Karpas-422 (cell line): ENCODE measurements at regions not wholly inside any gene's neighbourhood (a gene's known extent, or its start where the extent isn't known, plus 50 kb on each side); places are given as distances from the start of the nearest gene placed in this dataset.

Experiments
- DNase-seq: peaks from one replicate; pipeline ENCODE4 v3.0.0-alpha.2; 2015
- H2AFZ ChIP-seq: fragments of 200-600 bp; sonication (generic); 2 replicates; pipeline ENCODE4 v1.6.1; 2014; ENCODE audit warnings: antibody characterized with exemption, low read length, mixed read lengths
- H3K27ac ChIP-seq: fragments of 200-600 bp; sonication (generic); 2 replicates; pipeline ENCODE4 v1.5.1; 2014; ENCODE audit warnings: mild to moderate bottlenecking, low read length, moderate library complexity
- H3K27me3 ChIP-seq: fragments of 200-600 bp; sonication (generic); 2 replicates; pipeline ENCODE4 v1.6.1; 2014; ENCODE audit warnings: low read length, mixed read lengths
- H3K36me3 ChIP-seq: fragments of 200-600 bp; sonication (generic); 2 replicates; pipeline ENCODE4 v1.6.1; 2014; ENCODE audit warnings: low read length, mixed read lengths; ENCODE audit not compliant: insufficient read depth
- H3K4me1 ChIP-seq: fragments of 200-600 bp; sonication (generic); 2 replicates; pipeline ENCODE4 v1.6.1; 2014; ENCODE audit warnings: mild to moderate bottlenecking, low read length, mixed read lengths
- H3K4me2 ChIP-seq: fragments of 200-600 bp; sonication (generic); 2 replicates; pipeline ENCODE4 v1.6.1; 2014; ENCODE audit warnings: low read length, low read depth, mild to moderate bottlenecking; ENCODE audit not compliant: poor library complexity, severe bottlenecking
- H3K4me3 ChIP-seq: fragments of 200-600 bp; sonication (generic); 2 replicates; pipeline ENCODE4 v1.5.1; 2014; ENCODE audit warnings: mild to moderate bottlenecking, antibody characterized with exemption, low read length, mixed read lengths
- H3K79me2 ChIP-seq: fragments of 200-600 bp; sonication (generic); 2 replicates; pipeline ENCODE4 v1.6.1; 2014; ENCODE audit warnings: mild to moderate bottlenecking, low read length, mixed read lengths
- H3K9ac ChIP-seq: fragments of 200-600 bp; sonication (generic); 2 replicates; pipeline ENCODE4 v1.6.0; 2014; ENCODE audit warnings: low read length
- H3K9me2 ChIP-seq: fragments of 200-600 bp; sonication (generic), shearing (Covaris generic); replicated peaks from 2 replicates; pipeline ENCODE4 v1.6.0; 2014; ENCODE audit warnings: mild to moderate bottlenecking, low read length, moderate library complexity; ENCODE audit not compliant: insufficient read depth
- H3K9me3 ChIP-seq: fragments of 300-700, 200-600 bp; sonication (generic); 2 replicates; pipeline ENCODE4 v1.6.1; 2014; ENCODE audit warnings: low read length, mixed read lengths
- H4K20me1 ChIP-seq: fragments of 200-600 bp; sonication (generic); 2 replicates; pipeline ENCODE4 v1.6.1; 2014; ENCODE audit warnings: mild to moderate bottlenecking, antibody characterized with exemption, low read length, low read depth; ENCODE audit not compliant: insufficient read depth

GRCh38 chr13:50518781-50519201 lies 324.7 kb downstream of the DLEU7 start:
- DNase-seq = no peak

GRCh38 chr13:50519866-50520265 lies 323.6 kb downstream of the DLEU7 start:
- no peaks in the 10 kb centered on the region for H3K27me3 ChIP-seq
- H3K4me3 ChIP-seq = no peak overlapping the region
- DNase-seq = no peak
- peaks cover 93% of the 10 kb centered on the region for H3K4me1 ChIP-seq
- no peak overlapping the region for H3K9ac ChIP-seq
- no peaks in the 10 kb centered on the region for H3K9me2 ChIP-seq
- H3K4me2 ChIP-seq = no peak overlapping the region
- H2AFZ ChIP-seq = no peak overlapping the region
- H3K79me2 ChIP-seq = no peaks in the 10 kb centered on the region
- peak overlapping the region; percentile 90 for H3K27ac ChIP-seq
- no peaks in the 10 kb centered on the region for H3K9me3 ChIP-seq
- no peaks in the 10 kb centered on the region for H4K20me1 ChIP-seq
- H3K36me3 ChIP-seq = no peaks in the 10 kb centered on the region

More at GRCh38 chr13:50518781-50519201, 324.7 kb downstream of the DLEU7 start:
- Histone ChIP-seq H3K79me2 (no peaks in the 10 kb centered on the region), H3K4me3 (no peak overlapping the region), H3K9me3 (no peaks in the 10 kb centered on the region), H3K27ac (peak overlapping the region; percentile 98), H4K20me1 (no peaks in the 10 kb centered on the region), H3K36me3 (no peaks in the 10 kb centered on the region), H3K4me2 (no peak overlapping the region), H2AFZ (no peak overlapping the region), H3K4me1 (peaks cover 93% of the 10 kb centered on the region), H3K27me3 (no peaks in the 10 kb centered on the region), H3K9me2 (no peaks in the 10 kb centered on the region), H3K9ac (0 out of 2 replicates have a peak overlapping the region, but pooled peaks have one; percentile 9)

- peaks cover 89% of the 10 kb centered on the region for H3K4me1 ChIP-seq
- no peaks in the 10 kb centered on the region for H4K20me1 ChIP-seq
- no peaks in the 10 kb centered on the region for H3K9me2 ChIP-seq
- H3K27ac ChIP-seq = peak overlapping the region; percentile 90
- no peaks in the 10 kb centered on the region for H3K27me3 ChIP-seq
- no peak overlapping the region for H3K4me3 ChIP-seq
- H3K4me2 ChIP-seq = peak overlapping the region; percentile 49
- no peak for DNase-seq
- peak overlapping the region; percentile 48 for H3K9ac ChIP-seq
- H2AFZ ChIP-seq = 0 out of 2 replicates have a peak overlapping the region, but pooled peaks have one; percentile 13
- no peaks in the 10 kb centered on the region for H3K79me2 ChIP-seq
- no peaks in the 10 kb centered on the region for H3K9me3 ChIP-seq
- no peaks in the 10 kb centered on the region for H3K36me3 ChIP-seq
These were observed 322.3 kb downstream of the DLEU7 start for GRCh38 chr13:50521006-50521830.

GRCh38 chr13:50521831-50522149 lies 321.7 kb downstream of the DLEU7 start:
- no peaks in the 10 kb centered on the region for H3K27me3 ChIP-seq
- H3K9ac ChIP-seq = peak overlapping the region; percentile 48
- peak overlapping the region; percentile 90 for H3K27ac ChIP-seq
- no peaks in the 10 kb centered on the region for H4K20me1 ChIP-seq
- no peaks in the 10 kb centered on the region for H3K36me3 ChIP-seq
- H3K9me3 ChIP-seq = no peaks in the 10 kb centered on the region
- H3K4me3 ChIP-seq = no peak overlapping the region
- H3K79me2 ChIP-seq = no peaks in the 10 kb centered on the region
- H2AFZ ChIP-seq = no peak overlapping the region
- H3K9me2 ChIP-seq = no peaks in the 10 kb centered on the region
- H3K4me2 ChIP-seq = peak overlapping the region; percentile 49
- peaks cover 89% of the 10 kb centered on the region for H3K4me1 ChIP-seq
- peak; percentile 72 for DNase-seq

GRCh38 chr13:50522506-50522905 lies 321.0 kb downstream of the DLEU7 start:
- H3K9me3 ChIP-seq = no peaks in the 10 kb centered on the region
- no peaks in the 10 kb centered on the region for H4K20me1 ChIP-seq
- H3K36me3 ChIP-seq = no peaks in the 10 kb centered on the region
- peak overlapping the region; percentile 49 for H3K4me2 ChIP-seq
- H3K27me3 ChIP-seq = no peaks in the 10 kb centered on the region
- H3K79me2 ChIP-seq = no peaks in the 10 kb centered on the region
- no peak overlapping the region; the same call in 1 of the 2 replicates for H2AFZ ChIP-seq
- H3K9ac ChIP-seq = peak overlapping the region; percentile 48; the same call in 1 of the 2 replicates
- H3K27ac ChIP-seq = peak overlapping the region; percentile 90
- no peaks in the 10 kb centered on the region for H3K9me2 ChIP-seq
- H3K4me3 ChIP-seq = no peak overlapping the region
- peaks cover 89% of the 10 kb centered on the region for H3K4me1 ChIP-seq
- no peak for DNase-seq

- Histone ChIP-seq H3K4me2 (peak overlapping the region; percentile 49), H3K79me2 (no peaks in the 10 kb centered on the region), H3K9me3 (no peaks in the 10 kb centered on the region), H3K4me3 (no peak overlapping the region), H3K4me1 (peaks cover 89% of the 10 kb centered on the region), H3K36me3 (no peaks in the 10 kb centered on the region), H3K27me3 (no peaks in the 10 kb centered on the region), H3K9me2 (no peaks in the 10 kb centered on the region), H3K27ac (peak overlapping the region; percentile 90), H4K20me1 (no peaks in the 10 kb centered on the region), H2AFZ (no peak overlapping the region), H3K9ac (peak overlapping the region; percentile 48; the same call in 1 of the 2 replicates)
- no peak for DNase-seq
These were observed 320.2 kb downstream of the DLEU7 start for GRCh38 chr13:50523307-50523706.

GRCh38 chr13:50524560-50524959 lies 318.9 kb downstream of the DLEU7 start:
- no peak overlapping the region for H2AFZ ChIP-seq
- no peaks in the 10 kb centered on the region for H3K9me3 ChIP-seq
- DNase-seq = no peak

GRCh38 chr13:50526661-50527071 lies 316.8 kb downstream of the DLEU7 start:
- no peaks in the 10 kb centered on the region for H3K27me3 ChIP-seq
- H4K20me1 ChIP-seq = no peaks in the 10 kb centered on the region
- no peaks in the 10 kb centered on the region for H3K79me2 ChIP-seq
- peak overlapping the region; percentile 53 for H3K4me3 ChIP-seq
- H3K9ac ChIP-seq = peak overlapping the region; percentile 70
- H3K36me3 ChIP-seq = no peaks in the 10 kb centered on the region
- H2AFZ ChIP-seq = no peak overlapping the region
- peak; percentile 83 for DNase-seq
- H3K9me2 ChIP-seq = no peaks in the 10 kb centered on the region
- H3K27ac ChIP-seq = peak overlapping the region; percentile 96
- no peaks in the 10 kb centered on the region for H3K9me3 ChIP-seq
- peak overlapping the region; percentile 67 for H3K4me2 ChIP-seq
- peaks cover 96% of the 10 kb centered on the region for H3K4me1 ChIP-seq

More at GRCh38 chr13:50524560-50524959, 318.9 kb downstream of the DLEU7 start:
- H3K27me3 ChIP-seq = no peaks in the 10 kb centered on the region
- H4K20me1 ChIP-seq = no peaks in the 10 kb centered on the region
- no peaks in the 10 kb centered on the region for H3K36me3 ChIP-seq
- H3K9ac ChIP-seq = no peak overlapping the region
- H3K9me2 ChIP-seq = no peaks in the 10 kb centered on the region
- no peaks in the 10 kb centered on the region for H3K79me2 ChIP-seq
- peak overlapping the region; percentile 90 for H3K27ac ChIP-seq
- no peak overlapping the region for H3K4me3 ChIP-seq
- peaks cover 94% of the 10 kb centered on the region for H3K4me1 ChIP-seq
- peak overlapping the region; percentile 9 for H3K4me2 ChIP-seq
